Glutamatergic neuron (in vitro differentiated cells): ENCODE measurements at regions not wholly inside any gene's neighbourhood (a gene's known extent, or its start where the extent isn't known, plus 50 kb on each side); places are given as distances from the start of the nearest gene placed in this dataset.

Source experiments
- DNase-seq: peaks from one replicate; pipeline ENCODE4 v3.0.0; 2022
- H3K27ac Mint-ChIP-seq: one replicate; pipeline ENCODE4 v1.8.0; 2020; ENCODE audit warnings: mild to moderate bottlenecking, mixed read lengths, inconsistent platforms; ENCODE audit not compliant: unreplicated experiment
- H3K27me3 Mint-ChIP-seq: one replicate; pipeline ENCODE4 v1.8.0; 2020; ENCODE audit warnings: mild to moderate bottlenecking, moderate library complexity, mixed read lengths, inconsistent platforms; ENCODE audit not compliant: unreplicated experiment
- H3K36me3 Mint-ChIP-seq: one replicate; pipeline ENCODE4 v1.8.0; 2020; ENCODE audit warnings: mild to moderate bottlenecking, mixed read lengths, inconsistent platforms; ENCODE audit not compliant: unreplicated experiment
- H3K4me1 Mint-ChIP-seq: one replicate; pipeline ENCODE4 v1.8.0; 2020; ENCODE audit warnings: mild to moderate bottlenecking, low read depth, mixed read lengths, inconsistent platforms; ENCODE audit not compliant: unreplicated experiment
- H3K4me3 Mint-ChIP-seq: one replicate; pipeline ENCODE4 v1.8.0; 2020; ENCODE audit warnings: mild to moderate bottlenecking, mixed read lengths, inconsistent platforms; ENCODE audit not compliant: unreplicated experiment
- H3K9me3 Mint-ChIP-seq: one replicate; pipeline ENCODE4 v1.8.0; 2020; ENCODE audit warnings: mild to moderate bottlenecking, moderate library complexity, mixed read lengths, inconsistent platforms; ENCODE audit not compliant: unreplicated experiment
- CTCF ChIP-seq: fragments of 200-600 bp; sonication (generic); IDR thresholded peaks from one replicate; pipeline ENCODE4 v1.5.0; 2021; ENCODE audit not compliant: partially characterized antibody, unreplicated experiment

- no peak overlapping the region for H3K27ac Mint-ChIP-seq
- H3K27me3 Mint-ChIP-seq = peaks cover 1% of the 10 kb centered on the region
- no peak for DNase-seq
- peaks cover 14% of the 10 kb centered on the region for H3K9me3 Mint-ChIP-seq
- no peak for TF ChIP-seq CTCF
- no peaks in the 10 kb centered on the region for H3K4me1 Mint-ChIP-seq
- no peak overlapping the region for H3K4me3 Mint-ChIP-seq
- peaks cover 5% of the 10 kb centered on the region for H3K36me3 Mint-ChIP-seq
These were observed 331.9 kb downstream of the NPHP4 start for GRCh38 chr1:5660141-5660935.

DNA sequence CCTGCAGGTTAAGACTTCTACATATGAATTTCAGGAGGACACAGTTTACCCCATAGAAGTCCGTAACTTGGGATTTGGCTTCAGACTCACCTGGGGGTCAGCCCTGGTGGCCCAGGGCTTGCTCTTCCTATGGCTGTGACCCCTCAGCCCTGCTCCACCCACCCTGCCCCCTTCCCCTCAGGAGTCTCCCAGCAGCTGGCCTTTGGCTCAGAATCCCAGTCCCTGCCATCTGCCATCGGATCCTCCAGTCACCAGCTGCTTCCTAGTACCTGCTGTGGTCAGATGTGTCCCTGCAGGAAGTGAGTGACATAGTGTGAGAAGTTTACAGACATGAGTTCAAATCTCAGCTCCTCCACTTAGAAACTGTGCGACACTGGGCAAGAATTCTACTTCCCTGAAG, 332.6 kb downstream of the NPHP4 start:
- TF ChIP-seq CTCF = no peak
- peaks cover 13% of the 10 kb centered on the region for H3K9me3 Mint-ChIP-seq
- no peak for DNase-seq
- peaks cover 1% of the 10 kb centered on the region for H3K27me3 Mint-ChIP-seq
- peaks cover 5% of the 10 kb centered on the region for H3K36me3 Mint-ChIP-seq
- H3K27ac Mint-ChIP-seq = no peak overlapping the region
- H3K4me1 Mint-ChIP-seq = no peaks in the 10 kb centered on the region
- H3K4me3 Mint-ChIP-seq = no peak overlapping the region

GRCh38 chr1:5658340-5659316, 333.6 kb downstream of the NPHP4 start:
- TF ChIP-seq CTCF = no peak
- H3K27ac Mint-ChIP-seq = no peak overlapping the region
- no peak for DNase-seq
- H3K27me3 Mint-ChIP-seq = no peaks in the 10 kb centered on the region
- H3K4me1 Mint-ChIP-seq = no peaks in the 10 kb centered on the region
- H3K36me3 Mint-ChIP-seq = no peaks in the 10 kb centered on the region
- H3K4me3 Mint-ChIP-seq = no peak overlapping the region
- peaks cover 8% of the 10 kb centered on the region for H3K9me3 Mint-ChIP-seq

- H3K9me3 Mint-ChIP-seq = peaks cover 7% of the 10 kb centered on the region
These were observed 340.0 kb downstream of the NPHP4 start for GRCh38 chr1:5651964-5652821.

More at GRCh38 chr1:5651964-5652821, 340.0 kb downstream of the NPHP4 start:
- TF ChIP-seq CTCF = no peak
- no peak for DNase-seq
- Mint-ChIP-seq H3K4me3 (no peak overlapping the region), H3K27me3 (peaks cover 5% of the 10 kb centered on the region), H3K36me3 (peaks cover 5% of the 10 kb centered on the region), H3K4me1 (no peaks in the 10 kb centered on the region), H3K27ac (no peak overlapping the region)
